SK-N-SH (cell line): ENCODE measurements at regions not wholly inside any gene's neighbourhood (a gene's known extent, or its start where the extent isn't known, plus 50 kb on each side); places are given as distances from the start of the nearest gene placed in this dataset.
"Not testable (repeated sequence)": the region's sequence is repeated elsewhere in the genome, so short reads cannot be mapped to it uniquely, and the experiment has no call there.

ENCODE experiments used
- CTCF ChIA-PET: fragments of 300-600, 350-600 bp; formaldehyde crosslinking; extraction: SDS; loops from one replicate; lab custom pipeline; 2021; lab: Yijun Ruan, JAX
- POLR2A ChIA-PET: fragments of 350-600 bp; sonication (Branson Sonifier 250); formaldehyde crosslinking; extraction: SDS; loops from one replicate; lab custom pipeline; 2020; ENCODE audit warnings: antibody characterized with exemption, inconsistent platforms; lab: Yijun Ruan, JAX
- DNase-seq: peaks from one replicate; pipeline ENCODE4 v3.0.0; 2012
- H2AFZ ChIP-seq: fragments of 200-600 bp; sonication (generic); 2 replicates; pipeline ENCODE4 v1.8.1; 2016; ENCODE audit warnings: antibody characterized with exemption, mild to moderate bottlenecking, low read depth
- H3F3A ChIP-seq: fragments of 200-600 bp; sonication (generic); replicated peaks from 2 replicates; pipeline ENCODE3; 2016; ENCODE audit warnings: antibody characterized with exemption, mild to moderate bottlenecking; ENCODE audit not compliant: insufficient read depth
- H3K27ac ChIP-seq, 2 experiments: fragments of 200-500 bp in 1 of 2; fragments of 200-600 bp in 1 of 2; sonication (Bioruptor generic) in 1 of 2; sonication (generic), shearing (Covaris generic) in 1 of 2; 2 replicates each; pipeline versions ENCODE4 v1.5.1 to v1.6.1; 2014 to 2016; ENCODE audit warnings: low read depth in 2 of 2, inconsistent platforms in 1 of 2, low read length in 1 of 2, mild to moderate bottlenecking in 1 of 2, mixed read lengths in 1 of 2
- H3K27me3 ChIP-seq: fragments of 200-600 bp; sonication (generic), shearing (Covaris generic); 2 replicates; pipeline ENCODE4 v1.6.1; 2016; ENCODE audit warnings: mixed run types; ENCODE audit not compliant: insufficient read depth
- H3K36me3 ChIP-seq, 2 experiments: fragments of 200-500 bp in 1 of 2; fragments of 200-600 bp in 1 of 2; sonication (Bioruptor generic) in 1 of 2; sonication (generic) in 1 of 2; replicated peaks in 1 of 2; 2 replicates each; pipeline versions ENCODE3 to v1.5.1; 2014 to 2016; ENCODE audit warnings: low read length in 1 of 2, mild to moderate bottlenecking in 1 of 2; ENCODE audit not compliant: insufficient read depth in 2 of 2, control insufficient read depth in 1 of 2
- H3K4me1 ChIP-seq, 2 experiments: fragments of 200-500 bp in 1 of 2; fragments of 200-600 bp in 1 of 2; sonication (Bioruptor generic) in 1 of 2; sonication (generic), shearing (Covaris generic) in 1 of 2; 2 replicates each; pipeline versions ENCODE4 v1.5.1 to v1.6.1; 2014 to 2016; ENCODE audit warnings: low read depth in 1 of 2, low read length in 1 of 2, mixed run types in 1 of 2; ENCODE audit not compliant: insufficient read depth in 2 of 2, control insufficient read depth in 1 of 2
- H3K4me2 ChIP-seq: fragments of 200-600 bp; sonication (generic), shearing (Covaris generic); 2 replicates; pipeline ENCODE4 v1.6.1; 2017; ENCODE audit warnings: mixed run types
- H3K4me3 ChIP-seq, 2 experiments: fragments of 200-500 bp in 1 of 2; fragments of 200-600 bp in 1 of 2; sonication (Bioruptor generic) in 1 of 2; sonication (generic), shearing (Covaris generic) in 1 of 2; 2 replicates each; pipeline versions ENCODE4 v1.5.1 to v1.8.1; 2014 to 2016; ENCODE audit warnings: low read depth in 2 of 2, inconsistent platforms in 1 of 2, low read length in 1 of 2, mild to moderate bottlenecking in 1 of 2, mixed read lengths in 1 of 2, moderate library complexity in 1 of 2
- H3K79me2 ChIP-seq: fragments of 200-600 bp; sonication (generic); 2 replicates; pipeline ENCODE4 v1.8.1; 2017; ENCODE audit warnings: mild to moderate bottlenecking; ENCODE audit not compliant: insufficient read depth
- H3K9ac ChIP-seq: fragments of 200-600 bp; sonication (generic); 2 replicates; pipeline ENCODE4 v1.6.1; 2017; ENCODE audit warnings: mixed run types
- H3K9me2 ChIP-seq: fragments of 200-600 bp; sonication (generic); 2 replicates; pipeline ENCODE4 v1.6.1; 2017; ENCODE audit warnings: mixed run types
- H3K9me3 ChIP-seq: fragments of 200-600 bp; sonication (generic); 2 replicates; pipeline ENCODE4 v1.6.1; 2017; ENCODE audit warnings: mixed run types, mild to moderate bottlenecking, moderate library complexity
- H4K20me1 ChIP-seq: fragments of 200-600 bp; sonication (generic); 2 replicates; pipeline ENCODE4 v1.6.1; 2017; ENCODE audit warnings: mild to moderate bottlenecking, mixed run types; ENCODE audit not compliant: insufficient read depth
- GABPA ChIP-seq: IDR thresholded peaks from 2 replicates; pipeline ENCODE4 v1.4.0; 2012; ENCODE audit warnings: low read depth, mild to moderate bottlenecking
- JUND ChIP-seq: IDR thresholded peaks from 2 replicates; pipeline ENCODE4 v1.4.0; 2012
- MAX ChIP-seq: IDR thresholded peaks from 2 replicates; pipeline ENCODE4 v1.4.0; 2012; ENCODE audit warnings: low read depth
- POLR2AphosphoS5 ChIP-seq: IDR thresholded peaks from 2 replicates; pipeline ENCODE4 v1.6.1; 2012; ENCODE audit warnings: low read depth, low read length
- RAD21 ChIP-seq: IDR thresholded peaks from 2 replicates; pipeline ENCODE4 v1.6.1; 2012; ENCODE audit warnings: mild to moderate bottlenecking, low read length
- RCOR1 ChIP-seq: fragments of 150-350 bp; IDR thresholded peaks from 2 replicates; pipeline ENCODE4 v1.6.1; 2017; ENCODE audit warnings: antibody characterized with exemption, low read length
- SMC3 ChIP-seq: IDR thresholded peaks from 2 replicates; pipeline ENCODE4 v1.6.1; 2012; ENCODE audit warnings: low read depth, low read length, improper control_type of control experiment
- TEAD4 ChIP-seq: IDR thresholded peaks from 2 replicates; pipeline ENCODE4 v1.4.0; 2012; ENCODE audit warnings: mild to moderate bottlenecking, borderline replicate concordance; ENCODE audit not compliant: insufficient read depth
- ZBTB33 ChIP-seq: IDR thresholded peaks from 2 replicates; pipeline ENCODE4 v1.4.0; 2012; ENCODE audit warnings: low read depth, borderline replicate concordance
- WGBS: methylation state at CpG from one replicate; pipeline ENCODE4 v1.1.6; 2017; ENCODE audit warnings: low lambda C conversion rate; 5-methylcytosine and 5-hydroxymethylcytosine counted together

GRCh38 chr14:105629886-105630215, 103.5 kb downstream of the TMEM121 start:
- no peak overlapping the region for H3K9ac ChIP-seq
- H3F3A ChIP-seq = no peaks in the 10 kb centered on the region
- TF ChIP-seq SMC3 (no peak), RAD21 (no peak), GABPA (no peak), POLR2AphosphoS5 (no peak), TEAD4 (no peak), JUND (no peak), RCOR1 (no peak), MAX (no peak), ZBTB33 (no peak)
- H3K4me3 ChIP-seq = no peak overlapping the region
- ChIA-PET POLR2A (no interaction called here), CTCF (no interaction called here)
- WGBS = 20% methylated on average over 1 of the region's 5 CpGs
- no peak overlapping the region for H3K4me2 ChIP-seq
- H3K27me3 ChIP-seq = no peaks in the 10 kb centered on the region; the same call in 1 of the 2 replicates
- no peaks in the 10 kb centered on the region for H3K9me2 ChIP-seq
- H2AFZ ChIP-seq = no peak overlapping the region
- no peaks in the 10 kb centered on the region for H3K36me3 ChIP-seq
- no peaks in the 10 kb centered on the region for H3K9me3 ChIP-seq
- no peak for DNase-seq
- H3K4me1 ChIP-seq = no peaks in the 10 kb centered on the region
- H3K27ac ChIP-seq = no peak overlapping the region
- no peaks in the 10 kb centered on the region for H3K79me2 ChIP-seq
- no peaks in the 10 kb centered on the region for H4K20me1 ChIP-seq

- H3K9ac ChIP-seq, H4K20me1 ChIP-seq, H3F3A ChIP-seq, DNase-seq, H3K4me1 ChIP-seq, H3K9me2 ChIP-seq, H3K4me2 ChIP-seq, CTCF ChIA-PET, H3K27ac ChIP-seq, H2AFZ ChIP-seq, POLR2A ChIA-PET, H3K79me2 ChIP-seq, H3K36me3 ChIP-seq, H3K9me3 ChIP-seq, H3K27me3 ChIP-seq, H3K4me3 ChIP-seq: not testable (repeated sequence)
- WGBS = 9% methylated on average over 6 of the region's 8 CpGs
These were observed 104.0 kb downstream of the TMEM121 start for GRCh38 chr14:105630293-105630934.

- H3K9me2 ChIP-seq, H3K9me3 ChIP-seq, CTCF ChIA-PET, DNase-seq, H3K4me3 ChIP-seq, H3K4me1 ChIP-seq, POLR2A ChIA-PET, H2AFZ ChIP-seq, H3K27me3 ChIP-seq, H3K27ac ChIP-seq, H3K4me2 ChIP-seq, H3K79me2 ChIP-seq, H4K20me1 ChIP-seq, H3K9ac ChIP-seq, H3F3A ChIP-seq, H3K36me3 ChIP-seq: not testable (repeated sequence)
- 4% methylated on average over 17 of the region's 24 CpGs for WGBS
These were observed 104.8 kb downstream of the TMEM121 start for GRCh38 chr14:105630935-105631779.
